ENCODE measurements at regions not wholly inside any gene's neighbourhood (a gene's known extent, or its start where the extent isn't known, plus 50 kb on each side); places are given as distances from the start of the nearest gene placed in this dataset.

- TF ChIP-seq CTCF (IDR thresholded peaks at IDR 0.05) (no peak), POLR2A (IDR thresholded peaks at IDR 0.05) (no peak)
Observed at GRCh38 chr4:77236806-77237205, 79.8 kb downstream of the CCNG2 start.

Data from thyroid gland (tissue), 4 donors.